GM19035 (cell line): ENCODE measurements at regions not wholly inside any gene's neighbourhood (a gene's known extent, or its start where the extent isn't known, plus 50 kb on each side); places are given as distances from the start of the nearest gene placed in this dataset.
A peak's percentile ranks its signal among the peaks of the same experiment; 100 is the strongest.

Source experiments
- ATAC-seq: cut with Tn5 transposase; IDR thresholded peaks from one replicate; pipeline ENCODE4 v1.9.1; 2021; ENCODE audit not compliant: unreplicated experiment

DNA sequence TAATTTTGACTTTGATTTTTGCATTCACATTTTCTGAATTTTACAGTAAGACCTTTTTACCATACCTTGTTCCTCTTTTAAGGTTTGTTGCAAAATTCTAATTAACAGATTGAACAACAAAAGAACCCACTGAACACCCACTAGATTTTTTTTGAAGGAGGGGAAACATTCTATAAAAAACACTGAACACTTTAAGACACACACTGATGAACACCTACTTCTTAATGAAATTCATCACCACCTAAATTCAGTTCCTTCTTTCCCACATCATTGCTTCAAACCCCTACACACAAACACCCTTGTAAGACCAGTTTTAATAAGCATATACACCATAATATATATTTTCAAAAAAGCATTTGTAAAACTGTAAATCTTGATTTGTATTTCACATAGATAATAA, 559.0 kb upstream of the MEF2C start:
- ATAC-seq, result no peak

DNA sequence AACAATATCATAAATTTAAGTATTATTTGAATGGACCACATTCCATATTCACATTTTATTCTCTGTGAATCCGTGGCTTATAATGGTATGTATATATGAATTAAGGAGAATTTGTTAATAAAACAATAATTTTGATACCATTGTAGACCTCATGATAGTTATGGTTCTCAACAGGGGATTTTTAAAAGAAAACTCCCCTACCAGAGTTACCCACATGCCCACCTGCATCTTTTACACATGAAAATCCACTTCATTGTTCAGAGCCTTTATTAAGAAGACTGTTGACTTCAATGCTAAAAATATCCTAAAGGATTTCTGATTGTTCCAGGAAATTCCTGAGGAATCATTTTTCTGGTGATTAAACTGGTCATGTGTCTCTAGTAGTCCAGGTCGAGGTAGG, 557.7 kb upstream of the MEF2C start:
- ATAC-seq, result no peak

DNA sequence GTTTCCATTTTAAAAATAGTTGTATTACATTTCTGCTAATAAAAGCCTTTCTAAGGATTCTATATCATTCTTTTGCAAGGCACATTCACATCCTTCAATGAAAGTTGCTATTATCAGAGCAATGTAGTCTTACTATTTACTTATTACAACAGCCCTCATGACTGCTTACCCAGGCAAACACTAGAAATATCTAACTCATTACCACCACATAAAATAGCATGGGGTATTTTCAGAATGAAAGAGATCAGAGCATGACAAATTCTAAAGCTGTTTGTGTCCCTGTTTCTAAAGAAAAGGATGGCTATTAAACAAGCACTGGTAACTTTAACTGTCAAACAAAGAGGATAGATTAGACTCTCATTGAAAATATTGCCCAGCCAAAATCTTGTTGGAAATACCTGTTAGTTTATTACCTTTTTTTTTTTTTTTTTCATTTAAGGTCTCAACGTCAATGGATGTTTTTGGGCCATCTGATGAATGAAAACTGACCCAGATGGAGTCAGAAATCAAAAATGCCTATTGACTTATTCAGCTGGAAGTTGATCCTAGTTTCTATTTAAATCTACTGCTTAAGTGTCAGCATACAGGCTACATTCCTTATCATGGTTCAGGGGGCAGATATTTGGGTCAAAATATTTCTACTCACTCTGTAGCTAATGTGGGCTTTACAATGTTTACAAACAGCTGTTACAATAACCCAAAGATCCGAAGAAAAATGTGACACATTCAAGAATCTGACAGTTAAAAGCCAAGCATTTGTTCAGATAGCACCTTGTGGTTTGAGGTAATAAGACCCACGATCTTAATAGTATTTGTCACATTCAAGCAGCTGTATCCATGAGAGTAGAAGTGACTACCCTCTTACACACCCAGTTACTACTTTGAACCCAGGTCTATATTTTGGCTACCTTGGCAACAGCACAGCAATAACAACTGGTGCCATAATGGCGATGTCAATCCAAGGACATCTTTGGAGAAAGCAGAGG, 554.8 kb upstream of the MEF2C start:
- ATAC-seq, result no peak

DNA sequence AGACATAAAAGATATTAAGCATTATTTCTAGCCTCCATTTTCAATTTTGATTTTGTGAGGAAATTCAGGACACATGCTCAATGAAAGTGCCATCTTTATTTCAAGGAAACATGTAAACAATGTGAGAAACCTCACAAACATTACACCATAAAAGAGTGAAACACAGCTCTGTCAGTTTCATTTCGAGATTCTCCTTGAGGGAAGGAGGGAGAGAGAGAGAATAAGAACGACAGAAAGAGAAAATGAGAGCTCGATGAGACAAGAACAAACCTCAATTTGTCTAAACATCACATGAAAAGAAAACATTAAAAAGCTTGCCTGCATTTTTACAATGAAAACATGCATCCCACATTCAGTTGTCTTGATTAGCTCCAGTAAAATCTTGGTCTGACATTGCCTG, 553.5 kb upstream of the MEF2C start:
- ATAC-seq, result no peak

DNA sequence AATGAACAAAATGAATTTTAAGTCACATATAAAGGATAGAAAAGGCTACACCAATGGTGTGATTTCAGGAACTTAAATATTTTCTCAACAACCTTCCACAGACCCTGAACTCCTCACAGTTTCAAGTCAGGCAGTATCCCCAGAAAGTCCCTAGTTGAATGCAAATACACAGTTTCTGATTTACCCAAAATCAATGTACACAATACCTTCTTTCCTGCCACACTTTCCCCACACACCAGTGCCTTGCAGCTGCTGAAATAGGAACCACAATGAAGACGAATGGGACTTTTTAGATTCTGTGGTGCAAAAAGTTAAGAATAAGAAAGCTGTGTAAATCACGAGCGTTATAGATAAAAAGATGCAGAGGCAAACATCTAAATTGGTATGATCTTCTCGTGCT, 552.4 kb upstream of the MEF2C start:
- ATAC-seq, result peak; percentile 79

DNA sequence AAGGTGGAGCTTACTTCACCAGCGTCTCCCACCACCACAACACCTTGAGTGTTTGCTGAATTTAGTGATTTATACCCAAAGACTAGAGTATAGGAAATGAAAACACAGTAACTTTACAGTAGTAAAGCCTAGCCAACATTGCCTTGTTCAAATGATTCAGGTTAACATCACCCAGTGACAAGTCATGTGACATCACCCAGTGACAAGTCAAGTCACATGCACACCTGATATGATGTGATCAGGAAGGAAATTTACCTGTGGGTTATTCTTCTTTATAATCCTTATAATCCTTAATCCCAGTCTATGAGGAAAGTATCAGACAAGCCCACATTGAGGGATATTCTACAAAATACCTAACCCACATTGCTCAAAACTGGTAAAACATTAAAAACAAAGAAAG, 545.6 kb upstream of the MEF2C start:
- ATAC-seq, result no peak

DNA sequence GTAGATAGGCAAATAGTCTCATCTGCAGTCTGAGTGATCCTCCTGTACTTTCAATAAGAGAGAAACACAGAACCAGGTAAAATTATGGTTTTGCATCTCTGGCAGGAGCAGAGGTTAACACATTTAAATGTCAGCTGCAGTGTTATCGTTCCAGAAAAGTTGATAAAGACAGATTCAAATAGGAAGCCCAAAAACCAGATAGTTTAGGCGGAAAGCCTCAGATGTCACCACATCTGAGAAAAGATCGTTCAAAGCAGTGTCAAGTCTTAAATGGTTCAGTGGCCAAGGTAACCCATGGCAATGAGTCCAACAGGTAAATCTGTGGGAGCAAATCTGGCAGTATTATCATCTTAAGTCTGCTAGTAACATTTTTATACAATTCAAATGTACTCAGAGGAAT, 542.1 kb upstream of the MEF2C start:
- ATAC-seq, result no peak

DNA sequence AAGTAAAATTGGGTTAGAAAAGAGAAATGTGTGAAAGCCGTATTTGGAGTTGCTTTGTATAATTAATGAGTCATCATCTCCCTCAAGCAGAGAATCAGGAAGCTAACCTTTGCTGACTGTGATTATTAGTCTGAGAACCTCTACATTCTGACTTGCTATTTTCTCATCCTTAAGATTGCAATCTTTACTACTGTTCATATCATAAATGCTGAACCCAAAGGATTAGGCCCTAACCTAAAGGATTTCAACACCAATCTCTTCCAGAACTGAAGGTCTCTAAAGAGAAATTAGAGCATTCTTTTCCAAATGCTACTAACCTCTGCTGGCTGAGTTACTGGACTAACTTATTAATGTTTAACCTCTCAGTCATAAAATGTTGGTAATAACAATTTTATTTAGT, 538.1 kb upstream of the MEF2C start:
- no peak for ATAC-seq

DNA sequence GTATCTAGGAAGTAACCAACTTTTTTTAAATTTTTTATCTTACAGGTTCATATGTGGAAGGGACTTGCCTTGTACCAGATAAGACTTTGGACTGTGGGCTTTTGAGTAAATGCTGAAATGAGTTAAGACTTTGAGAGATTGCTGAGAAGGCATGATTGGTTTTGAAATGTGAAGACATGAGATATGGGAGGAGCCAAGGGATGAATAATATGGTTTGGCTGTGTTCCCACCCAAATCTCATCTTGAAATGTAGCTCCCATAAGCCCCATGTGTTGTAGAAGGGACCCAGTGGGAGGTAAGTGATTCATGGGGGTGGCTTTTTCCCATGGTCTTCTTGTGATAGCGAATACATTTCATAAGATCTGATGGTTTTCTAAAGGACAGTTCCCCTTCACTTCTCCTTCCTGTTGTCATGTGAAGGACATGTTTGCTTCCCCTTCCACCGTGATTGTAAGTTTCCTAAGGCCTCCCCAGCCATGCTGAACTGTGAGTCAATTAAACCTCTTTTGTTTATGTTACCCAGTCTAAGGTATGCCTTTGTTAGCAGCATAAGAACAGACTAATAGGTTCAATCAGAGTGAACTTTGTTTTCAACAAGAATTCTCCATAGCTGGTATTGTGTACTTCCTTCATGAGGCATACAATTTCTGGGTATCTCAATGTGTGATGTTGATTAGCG, 535.6 kb upstream of the MEF2C start:
- ATAC-seq, result no peak

DNA sequence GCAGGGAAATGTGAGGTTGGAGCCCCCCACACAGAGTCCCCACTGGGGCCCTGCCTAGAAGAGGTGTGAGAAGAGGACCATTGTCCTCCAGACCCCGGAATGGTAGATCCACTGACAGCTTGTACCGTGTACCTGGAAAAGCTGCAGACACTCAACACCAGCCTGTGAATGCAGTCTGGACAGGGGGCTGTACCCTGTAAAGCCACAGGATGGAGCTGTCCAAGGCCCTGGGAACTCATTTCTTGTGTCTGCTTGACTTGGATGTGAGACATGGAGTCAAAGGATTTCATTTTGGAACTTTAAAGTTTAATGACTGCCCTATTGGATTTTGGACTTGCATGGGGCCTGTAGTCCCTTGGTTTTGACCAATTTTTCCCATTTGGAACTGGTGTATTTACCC, 535.0 kb upstream of the MEF2C start:
- ATAC-seq, result no peak

DNA sequence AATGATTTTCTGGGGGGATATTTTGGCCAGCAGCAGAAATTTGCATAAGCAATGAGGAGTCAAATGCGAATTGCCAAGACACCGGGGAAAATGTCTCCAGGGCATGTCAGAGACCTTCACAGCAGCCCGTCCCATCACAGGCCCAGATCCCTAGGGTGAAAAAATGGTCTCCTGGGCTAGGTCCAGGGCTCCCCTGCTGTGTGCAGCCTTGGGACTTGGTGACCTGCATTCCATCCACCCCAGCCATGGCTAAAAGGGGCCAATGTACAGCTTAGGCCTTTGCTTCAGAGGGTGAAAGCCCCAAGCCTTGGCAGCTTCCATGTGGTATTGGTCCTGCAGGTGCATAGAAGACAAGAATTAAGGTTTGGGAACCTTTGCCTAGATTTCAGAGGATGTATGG, 534.5 kb upstream of the MEF2C start:
- no peak for ATAC-seq

DNA sequence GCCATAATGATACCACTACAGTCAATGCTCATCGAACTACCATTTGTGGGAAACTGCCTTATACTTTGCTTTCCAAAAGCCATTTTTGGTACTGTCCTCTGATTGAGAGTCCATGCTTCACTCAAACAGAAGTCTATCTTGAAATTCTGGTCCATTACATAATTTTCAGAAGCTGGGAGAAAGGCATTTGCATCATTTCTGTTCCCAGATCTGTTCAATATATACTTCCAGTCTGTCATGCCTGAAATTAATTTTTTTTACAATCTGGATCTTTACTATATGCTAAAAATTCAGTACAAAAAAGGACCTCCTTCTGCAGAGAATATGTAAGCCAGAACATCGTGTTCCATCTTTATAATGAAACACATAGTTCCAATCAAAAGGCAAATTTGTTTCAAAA, 528.9 kb upstream of the MEF2C start:
- ATAC-seq, result no peak

DNA sequence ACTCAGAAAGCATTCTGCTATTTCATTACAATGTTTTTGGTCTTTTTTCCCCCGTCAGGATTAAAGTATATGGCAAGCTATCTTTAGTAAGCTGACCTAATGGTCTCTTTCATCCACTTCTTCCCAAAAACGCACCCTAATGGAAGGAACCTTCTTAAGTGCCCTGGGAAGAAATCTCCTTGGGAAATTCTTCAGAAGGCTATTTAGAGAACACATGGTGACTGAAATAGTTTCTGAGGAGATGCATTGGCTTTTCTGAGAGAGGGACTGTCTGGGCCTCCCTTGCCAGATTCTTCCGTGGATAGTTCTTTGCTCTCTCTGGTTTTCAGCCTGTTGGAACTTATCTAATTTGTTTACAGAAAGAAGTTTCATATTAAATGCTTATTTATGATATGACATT, 524.1 kb upstream of the MEF2C start:
- ATAC-seq, result no peak

DNA sequence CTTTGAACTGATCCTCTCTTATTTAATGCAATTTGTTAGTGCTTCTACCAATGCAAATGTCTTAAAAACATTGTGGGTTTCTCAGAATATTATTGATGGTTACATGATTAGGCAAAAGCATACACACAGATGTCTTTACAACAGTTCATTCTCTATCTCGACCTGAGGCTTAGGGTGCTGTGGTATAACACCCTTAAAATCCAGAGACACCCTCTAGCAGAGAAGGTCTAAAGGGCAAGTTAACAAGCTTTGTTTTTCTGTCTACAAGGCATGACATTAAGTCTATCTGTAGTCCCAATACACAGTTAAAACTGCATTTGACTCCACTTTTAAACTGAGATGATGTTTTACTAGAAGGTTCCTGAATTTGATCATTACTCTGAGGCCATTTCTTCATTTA, 518.7 kb upstream of the MEF2C start:
- no peak for ATAC-seq

DNA sequence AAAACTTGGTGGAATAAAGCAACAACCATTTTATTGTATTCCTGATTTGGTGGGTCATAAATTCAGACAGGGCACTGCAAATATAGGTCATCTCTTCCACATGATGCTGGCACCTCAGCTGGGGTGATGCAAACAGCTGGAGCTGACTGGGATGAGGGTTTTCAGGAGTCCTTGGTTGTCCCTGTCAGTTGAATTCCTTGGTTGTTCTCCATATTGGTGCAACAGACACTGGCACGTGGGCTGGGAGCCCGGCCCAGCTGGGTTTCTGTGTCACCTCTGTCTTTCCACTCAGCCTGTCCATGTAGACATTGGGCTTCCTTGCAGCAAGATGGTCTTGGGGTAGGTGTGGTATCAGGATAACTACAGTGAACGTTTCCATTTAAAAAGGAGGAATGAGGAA, 518.0 kb upstream of the MEF2C start:
- no peak for ATAC-seq

DNA sequence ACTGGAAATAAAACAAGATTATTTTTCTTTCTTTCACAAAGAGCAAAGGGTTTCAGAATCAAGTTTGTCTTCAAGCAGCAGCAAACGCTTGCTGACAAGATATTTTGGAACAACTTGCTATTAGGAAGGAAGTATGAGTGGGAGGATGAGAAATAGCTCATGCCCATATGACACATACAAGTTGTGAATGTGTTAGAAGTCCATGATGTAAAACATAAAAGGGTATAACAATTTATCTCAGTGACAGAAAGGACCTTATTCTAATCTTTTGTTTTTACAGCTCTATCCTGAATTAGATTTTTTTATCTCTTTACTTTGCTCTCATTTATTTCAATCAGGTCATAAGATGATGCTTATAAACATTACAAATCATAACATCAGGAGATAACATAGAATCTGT, 516.6 kb upstream of the MEF2C start:
- ATAC-seq, result no peak

DNA sequence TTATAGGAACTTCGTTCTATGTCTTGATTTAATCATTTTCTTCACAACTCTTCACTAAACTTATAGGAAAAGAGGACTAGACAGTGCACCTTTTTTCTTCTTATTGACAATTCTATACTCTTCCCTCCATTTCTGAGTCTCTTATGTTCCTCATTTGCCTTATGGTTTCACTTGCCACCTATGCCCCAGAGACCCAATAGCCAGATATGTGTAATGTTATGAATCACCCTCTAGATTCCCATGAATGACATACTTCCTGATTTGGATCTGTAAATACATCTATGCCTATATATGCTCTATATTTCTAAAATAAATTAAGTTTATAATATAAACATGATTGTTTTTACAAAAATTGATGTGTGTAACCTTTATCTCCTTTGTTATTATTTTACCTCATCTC, 514.1 kb upstream of the MEF2C start:
- peak; percentile 75 for ATAC-seq

DNA sequence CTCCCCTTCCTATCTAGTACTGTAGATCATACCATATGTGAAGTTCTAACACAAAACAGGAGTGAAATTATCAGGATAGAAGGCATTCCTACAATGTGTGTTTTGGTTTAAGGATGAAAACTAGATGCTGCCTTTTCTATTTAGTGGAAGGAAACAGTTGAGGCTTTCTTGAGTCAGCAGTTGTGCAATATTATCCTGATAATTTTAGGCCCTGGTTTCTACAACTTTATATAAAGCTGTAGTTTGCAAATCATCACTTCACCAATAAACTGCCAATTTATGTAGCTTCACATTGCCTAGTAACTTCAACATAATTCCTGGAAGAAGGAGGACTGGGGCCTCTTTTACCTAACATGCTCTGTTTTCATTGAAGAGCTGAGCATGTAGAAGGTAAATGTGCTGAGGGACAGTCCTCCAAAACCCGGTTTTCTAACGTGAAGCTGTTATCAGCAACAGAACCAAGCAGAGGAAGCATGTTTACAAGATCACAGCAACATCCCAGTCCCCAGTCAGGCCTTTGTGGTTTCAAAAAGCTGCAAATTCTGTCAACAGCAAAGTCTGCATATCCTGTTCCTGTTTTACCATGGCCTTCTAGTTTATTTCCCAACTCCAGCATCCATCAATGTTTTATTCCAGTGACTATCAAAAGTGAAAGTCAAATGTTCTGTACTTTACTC, 513.4 kb upstream of the MEF2C start:
- peak; percentile 79 for ATAC-seq

DNA sequence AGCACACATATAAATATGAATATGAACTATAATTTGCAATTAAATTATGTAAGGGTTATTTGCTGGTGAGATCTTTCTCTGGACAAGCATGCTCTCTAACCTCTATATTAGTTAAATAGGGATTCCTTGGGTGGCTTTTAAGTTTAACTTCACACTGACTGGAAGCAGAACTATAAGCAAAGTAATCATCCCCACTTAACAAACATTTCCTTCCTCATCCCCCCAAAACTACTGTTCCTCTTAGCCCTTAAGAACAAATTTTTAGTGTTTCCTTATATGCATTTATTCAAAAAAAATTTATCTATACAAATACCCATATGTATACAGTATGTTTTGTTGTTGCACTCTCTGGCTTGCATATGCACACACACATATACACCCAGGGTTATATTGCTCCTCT, 512.1 kb upstream of the MEF2C start:
- no peak for ATAC-seq

DNA sequence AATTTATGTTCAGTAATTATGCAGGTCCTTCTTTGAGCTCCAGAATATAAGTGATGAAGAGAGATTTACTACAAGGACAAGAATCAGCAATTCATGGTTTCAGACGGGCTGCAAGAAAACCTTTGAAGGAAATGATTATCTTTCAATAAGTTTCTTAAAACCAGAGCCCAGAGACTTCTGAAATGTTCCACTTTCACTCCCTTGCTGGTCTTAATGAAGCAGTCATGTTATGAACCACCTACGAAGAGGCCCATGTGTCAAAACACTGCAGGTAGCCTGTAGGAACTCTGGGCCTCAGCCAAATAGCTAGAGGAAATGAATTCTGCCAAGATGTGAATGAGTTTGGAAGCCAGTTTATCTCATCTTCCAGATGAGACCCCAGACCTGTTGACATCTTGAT, 505.9 kb upstream of the MEF2C start:
- no peak for ATAC-seq

DNA sequence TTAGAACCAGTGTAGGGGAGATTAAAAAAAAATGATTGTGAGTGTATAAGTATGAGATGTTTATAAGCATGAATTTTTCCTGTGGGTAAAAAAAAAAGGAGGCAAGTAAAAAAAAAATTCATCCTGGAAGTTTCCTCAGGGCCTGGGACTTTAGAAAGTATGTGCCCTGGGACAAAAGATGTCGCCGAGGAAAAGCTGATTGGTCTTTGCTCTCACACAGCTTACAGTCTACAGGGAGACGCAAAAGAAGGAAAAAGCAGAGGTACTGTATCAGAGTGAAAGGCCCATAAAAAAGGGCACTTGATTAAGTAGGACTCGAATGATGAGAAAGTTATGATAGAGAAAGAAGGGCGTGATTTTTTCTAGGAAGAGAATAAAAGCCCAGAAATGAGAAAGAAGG, 501.4 kb upstream of the MEF2C start:
- no peak for ATAC-seq

DNA sequence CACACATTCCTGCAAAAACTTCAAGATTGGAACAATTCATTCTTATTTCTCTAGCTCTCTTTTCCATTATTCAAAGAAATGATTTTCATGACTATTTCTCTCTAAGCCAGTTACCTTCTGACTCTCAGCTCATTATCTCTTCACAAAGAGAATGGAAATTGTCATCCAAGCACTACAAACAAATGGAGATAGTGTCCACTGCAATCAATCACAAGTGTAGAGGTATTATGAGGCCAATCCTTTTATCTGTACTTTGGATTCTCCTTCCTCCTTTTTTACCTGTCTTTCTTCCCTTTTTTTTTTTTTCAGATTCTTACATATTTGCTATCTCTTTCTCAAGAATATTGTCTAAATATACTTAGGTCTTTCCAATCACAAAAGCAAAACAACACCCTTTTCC, 497.7 kb upstream of the MEF2C start:
- ATAC-seq, result no peak
